Limb (tissue), 2 donors: ENCODE measurements at regions not wholly inside any gene's neighbourhood (a gene's known extent, or its start where the extent isn't known, plus 50 kb on each side); places are given as distances from the start of the nearest gene placed in this dataset.
A peak's percentile ranks its signal among the peaks of the same experiment; 100 is the strongest.
"Not testable (repeated sequence)": the region's sequence is repeated elsewhere in the genome, so short reads cannot be mapped to it uniquely, and the experiment has no call there.

Source experiments
- DNase-seq, 2 donors: peaks; one replicate each; pipeline ENCODE4 v3.0.0-alpha.2; 2016; ENCODE audit errors: extremely low spot score in 2 of 2

- no peak for DNase-seq
These were observed 68.1 kb upstream of the GRXCR1 start for GRCh38 chr4:42824278-42824977.

GRCh38 chr4:42821230-42821629, 71.3 kb upstream of the GRXCR1 start:
- no peak for DNase-seq

DNA sequence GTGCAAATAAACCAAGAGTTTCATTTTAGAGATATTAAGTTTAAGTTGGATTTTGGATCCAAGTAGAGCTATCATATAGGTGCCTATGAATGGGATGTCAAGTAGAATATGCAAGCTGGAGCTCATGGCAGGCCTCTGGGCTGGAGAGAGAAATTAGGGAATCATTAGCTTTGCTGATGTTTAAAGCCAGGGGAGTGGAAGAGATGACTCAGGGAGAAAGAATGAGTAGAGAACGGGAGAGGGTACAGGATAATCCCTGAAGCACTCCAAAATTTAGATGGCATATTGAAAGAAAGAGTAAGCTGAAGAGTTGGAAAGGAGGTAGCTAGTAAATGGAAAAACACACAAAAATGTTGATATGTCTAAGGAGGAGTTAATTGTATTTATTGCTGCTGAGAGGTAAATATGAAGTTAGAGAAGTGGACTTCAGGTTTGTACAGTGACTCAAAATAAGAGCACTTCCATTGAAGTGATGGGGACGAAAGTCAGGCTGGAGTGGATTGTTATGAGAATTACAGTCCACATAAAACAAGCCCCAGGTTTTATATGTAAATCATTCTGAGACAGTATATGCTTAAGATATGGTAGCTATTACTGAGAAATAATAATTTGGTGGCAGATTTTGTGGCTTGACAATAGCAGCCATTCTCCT, 72.5 kb upstream of the GRXCR1 start:
- no peak for DNase-seq

DNA sequence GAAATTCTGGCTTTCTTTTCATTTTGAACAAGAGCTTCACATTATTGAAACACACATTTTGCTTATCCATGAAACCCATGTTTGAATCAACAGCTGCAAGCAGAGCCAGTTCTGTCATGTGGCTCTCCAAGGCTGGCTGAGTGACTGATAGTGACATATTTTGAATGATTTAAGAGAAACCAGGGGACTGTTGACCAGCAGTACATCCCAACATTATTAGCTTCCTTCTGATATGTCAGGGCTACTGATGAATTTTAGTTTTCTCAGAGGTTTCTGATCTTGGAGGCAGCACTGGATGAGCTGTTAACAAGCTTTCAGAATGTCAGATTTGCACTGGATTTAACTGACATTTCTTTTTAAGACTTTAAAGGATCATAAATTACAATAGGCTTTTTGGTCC, 74.6 kb upstream of the GRXCR1 start:
- no peak for DNase-seq

DNA sequence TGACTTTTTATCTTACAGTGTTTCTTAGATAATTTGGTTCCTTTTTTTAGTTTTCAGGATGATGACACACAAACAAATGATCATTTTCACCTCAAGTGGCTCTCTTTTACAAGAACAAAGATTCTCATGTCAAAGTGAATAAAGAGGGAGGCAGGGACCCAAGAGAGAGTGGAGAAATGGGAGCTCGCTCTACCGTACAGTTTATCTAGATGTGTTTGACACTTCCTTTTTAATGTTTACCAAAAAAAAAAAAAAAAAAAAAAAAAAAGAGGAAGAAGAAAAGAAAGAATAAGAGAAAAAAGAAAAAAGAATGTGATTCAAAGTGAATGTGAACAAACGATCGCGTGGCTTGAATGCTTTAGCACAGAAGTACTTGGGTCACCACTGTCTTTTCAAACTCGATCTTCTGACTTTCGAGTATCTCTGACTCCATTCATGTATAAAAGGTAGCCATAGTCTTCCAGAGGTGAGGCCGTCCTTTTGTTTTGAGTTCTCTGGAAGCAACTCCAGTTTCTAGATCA, 75.6 kb upstream of the GRXCR1 start:
- DNase-seq = no peak

- DNase-seq = no peak
These were observed 76.2 kb upstream of the GRXCR1 start for GRCh38 chr4:42816189-42816879.

DNA sequence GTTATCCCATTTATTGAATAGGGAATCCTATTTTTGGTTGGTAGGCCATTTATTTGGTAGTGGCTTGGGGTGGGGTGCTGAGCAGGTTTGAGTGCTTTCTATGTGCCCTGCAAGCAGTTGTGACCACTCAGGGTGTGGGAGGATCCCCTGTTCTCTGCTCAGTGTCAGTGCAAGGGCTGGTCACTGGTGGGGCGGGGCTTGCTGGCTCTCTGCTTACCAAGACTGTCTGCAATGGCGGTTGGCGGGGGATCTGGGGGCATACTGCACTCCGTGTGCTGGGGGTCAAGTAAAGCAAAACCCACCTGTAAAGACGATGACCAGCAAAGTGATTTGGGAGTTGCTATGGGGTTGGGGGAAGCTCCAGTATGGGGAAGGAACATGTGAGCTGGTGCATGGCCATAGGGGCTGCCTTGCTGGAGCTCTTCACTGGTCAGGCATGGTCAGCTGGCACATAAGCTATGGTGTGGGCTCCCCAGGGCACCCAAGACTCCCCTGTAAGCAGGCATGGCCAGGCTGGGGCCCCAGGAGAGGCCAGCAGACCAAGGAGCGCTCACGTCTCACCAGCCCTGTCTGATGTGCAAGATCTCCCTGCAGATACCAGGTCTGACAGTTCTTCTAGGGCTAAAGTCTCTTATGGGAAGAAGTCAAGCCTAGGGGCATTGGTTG, 83.0 kb upstream of the GRXCR1 start:
- no peak for DNase-seq

- no peak for DNase-seq
These were observed 86.1 kb upstream of the GRXCR1 start for GRCh38 chr4:42806303-42806835.

- DNase-seq = no peak
These were observed 103.4 kb upstream of the GRXCR1 start for GRCh38 chr4:42789041-42789567.

- DNase-seq = no peak
These were observed 105.4 kb upstream of the GRXCR1 start for GRCh38 chr4:42787079-42787463.

GRCh38 chr4:42786350-42787078, 106.0 kb upstream of the GRXCR1 start:
- no peak for DNase-seq

DNA sequence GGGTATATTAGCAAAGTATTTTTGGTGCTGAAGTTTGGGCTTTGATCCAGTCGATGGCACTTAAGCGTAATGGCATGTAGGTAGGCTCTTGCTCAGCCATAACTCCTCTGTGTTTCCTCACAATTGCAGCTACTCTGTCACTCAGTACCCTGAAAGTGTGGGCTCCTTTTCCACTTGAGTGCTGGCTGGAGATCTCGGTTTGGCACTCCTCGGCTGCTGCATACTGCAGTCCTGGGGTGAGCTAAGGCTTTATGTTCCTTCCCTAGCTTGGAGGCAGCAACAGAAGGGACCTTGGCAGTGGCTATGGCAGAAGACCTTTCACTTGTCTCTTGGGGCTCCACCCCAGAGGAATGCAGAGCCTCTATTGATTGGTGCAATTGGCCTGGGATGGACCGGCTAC, 106.7 kb upstream of the GRXCR1 start:
- DNase-seq = no peak

DNA sequence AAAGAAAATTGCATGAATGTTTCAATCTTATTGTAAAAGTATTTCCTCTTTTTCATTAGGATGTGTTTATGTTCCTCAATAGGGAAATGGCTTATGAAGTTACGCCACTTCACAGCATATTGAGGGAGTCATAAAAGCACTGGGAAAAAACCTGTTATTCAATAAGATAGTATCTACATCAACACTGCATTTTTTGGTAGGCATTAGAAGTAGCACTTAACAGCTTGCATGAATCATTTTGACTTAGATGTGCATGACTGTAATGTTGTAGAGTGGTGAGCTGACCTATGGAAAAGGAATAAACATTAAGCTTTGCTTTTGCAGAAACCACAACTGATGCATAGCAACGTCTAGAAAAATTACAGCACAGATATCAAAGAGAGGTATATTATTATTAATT, 111.2 kb upstream of the GRXCR1 start:
- no peak for DNase-seq

DNA sequence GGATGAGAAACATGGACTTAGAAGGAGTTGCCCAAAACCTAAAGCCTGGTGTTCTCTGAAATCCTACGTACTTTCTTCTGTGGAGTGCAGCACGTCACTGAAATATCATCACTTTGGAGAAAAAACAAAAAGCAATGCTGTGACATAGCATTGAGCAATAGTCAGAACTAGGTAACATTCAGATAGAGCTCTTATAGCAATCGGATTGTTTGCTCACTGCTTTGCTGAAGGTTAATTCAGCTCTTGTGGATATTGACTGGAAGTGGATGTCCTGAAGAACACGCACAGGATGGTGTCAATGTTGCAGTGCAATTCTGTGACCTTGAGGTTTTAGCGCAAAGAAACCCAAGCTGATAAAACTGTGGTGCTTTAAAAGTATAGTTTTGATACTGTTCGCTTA, 114.2 kb upstream of the GRXCR1 start:
- no peak for DNase-seq

- DNase-seq = no peak
These were observed 111.3 kb upstream of the ATP8A1 start for GRCh38 chr4:42768125-42768748.

DNA sequence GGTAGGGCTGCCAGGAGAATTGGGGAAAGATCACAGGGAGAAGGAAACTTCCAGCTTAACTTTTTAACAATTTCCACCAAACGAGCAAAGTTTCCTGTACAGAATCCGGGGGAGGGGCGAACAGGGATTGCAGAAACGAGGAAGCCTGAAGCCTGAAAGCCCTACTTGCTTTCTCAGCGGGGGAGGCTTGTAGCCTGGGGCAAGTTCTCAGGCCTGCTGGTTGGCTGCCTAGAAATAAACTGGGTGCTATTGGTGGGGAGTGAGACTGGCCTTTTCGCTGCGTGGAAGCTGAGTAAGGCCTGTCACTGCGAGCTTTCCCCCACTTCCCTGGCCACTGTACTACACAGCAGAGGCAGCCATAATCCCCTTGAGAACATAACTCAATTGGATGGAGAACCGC, 110.8 kb upstream of the ATP8A1 start:
- DNase-seq = no peak

DNA sequence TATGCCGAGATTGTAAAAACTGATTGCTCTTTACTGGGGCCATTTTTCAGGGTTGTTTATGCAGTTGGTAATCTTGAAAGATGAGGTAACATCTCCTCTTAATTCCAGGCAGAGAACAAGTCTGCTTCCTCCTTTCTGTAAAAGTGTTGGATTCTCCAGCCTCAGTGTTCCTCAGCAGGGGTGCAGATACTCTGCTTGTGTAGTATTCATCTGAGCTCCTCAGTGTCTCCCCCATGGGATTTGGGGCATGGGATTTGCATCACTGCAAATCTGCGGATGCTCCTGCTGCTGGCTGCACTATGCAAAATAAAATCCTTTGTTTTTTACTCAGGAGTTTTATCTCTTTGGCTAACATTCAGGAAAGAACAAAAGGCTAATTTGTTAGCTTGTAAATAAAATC, 104.9 kb upstream of the ATP8A1 start:
- no peak for DNase-seq

GRCh38 chr4:42754965-42755364, 98.1 kb upstream of the ATP8A1 start:
- DNase-seq = not testable (repeated sequence)

GRCh38 chr4:42751587-42751986, 94.7 kb upstream of the ATP8A1 start:
- DNase-seq = no peak

DNA sequence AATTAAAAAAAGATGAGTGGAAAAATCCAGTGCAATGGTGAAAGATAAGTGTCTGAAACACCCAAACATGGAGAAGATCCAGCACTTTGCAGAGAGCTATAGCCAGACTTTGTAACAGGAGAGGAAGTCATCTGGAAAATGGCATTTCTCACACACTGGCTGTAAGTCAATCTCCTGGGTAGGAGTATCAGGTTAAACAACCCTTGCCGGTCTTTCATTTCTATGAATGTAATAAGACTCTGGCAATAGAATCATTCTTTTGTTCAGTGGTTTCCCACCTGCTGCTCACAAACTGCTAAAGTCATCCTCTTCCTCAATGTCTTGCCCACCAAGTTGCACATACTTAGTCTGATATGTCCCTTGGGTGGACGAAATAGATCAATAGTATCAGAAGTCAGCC, 94.0 kb upstream of the ATP8A1 start:
- peak in 1 of 2 donors; percentile 11 for DNase-seq
